Breast epithelium (tissue), 3 donors: ENCODE measurements at regions not wholly inside any gene's neighbourhood (a gene's known extent, or its start where the extent isn't known, plus 50 kb on each side); places are given as distances from the start of the nearest gene placed in this dataset.

Experiments used
- POLR2A ChIP-seq: fragments of 450-650 bp; IDR thresholded peaks from one replicate; pipeline ENCODE4 v1.6.1; 2016; ENCODE audit warnings: antibody characterized with exemption, mild to moderate bottlenecking, moderate library complexity
- POLR2AphosphoS5 ChIP-seq, 3 donors: sonication (generic); formaldehyde crosslinking; IDR thresholded peaks; one replicate each; pipeline ENCODE4 v1.6.1; 2017; ENCODE audit warnings: antibody characterized with exemption in 3 of 3
- TF ChIP-seq, protein P1 (sequence below), 3 donors: fragments of 450-650 bp; IDR thresholded peaks; one replicate each; pipeline ENCODE4 v1.5.1; 2016 to 2017; ENCODE audit warnings: antibody characterized with exemption in 3 of 3, mild to moderate bottlenecking in 3 of 3, moderate library complexity in 3 of 3

DNA sequence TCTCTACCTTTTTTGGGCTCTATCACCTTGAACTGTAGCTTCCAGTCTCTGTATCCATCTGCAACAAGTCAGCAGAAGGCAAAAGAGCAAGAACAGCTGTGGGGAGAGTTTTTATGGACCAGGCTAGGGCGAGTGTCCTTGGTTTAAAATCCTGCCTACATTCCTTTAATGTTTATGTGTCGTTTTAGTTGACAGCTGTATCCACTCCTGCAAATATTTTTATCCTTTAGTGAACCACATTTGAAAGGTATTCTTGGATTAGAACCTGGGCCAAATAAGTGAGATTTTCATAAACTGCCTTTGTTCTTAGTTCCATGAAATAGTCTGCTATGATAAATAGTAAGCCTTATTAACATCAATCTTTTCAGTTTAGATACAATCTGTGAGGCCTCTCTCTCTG is 712.2 kb downstream of the ETS1 start:
- TF ChIP-seq, protein P1, sequence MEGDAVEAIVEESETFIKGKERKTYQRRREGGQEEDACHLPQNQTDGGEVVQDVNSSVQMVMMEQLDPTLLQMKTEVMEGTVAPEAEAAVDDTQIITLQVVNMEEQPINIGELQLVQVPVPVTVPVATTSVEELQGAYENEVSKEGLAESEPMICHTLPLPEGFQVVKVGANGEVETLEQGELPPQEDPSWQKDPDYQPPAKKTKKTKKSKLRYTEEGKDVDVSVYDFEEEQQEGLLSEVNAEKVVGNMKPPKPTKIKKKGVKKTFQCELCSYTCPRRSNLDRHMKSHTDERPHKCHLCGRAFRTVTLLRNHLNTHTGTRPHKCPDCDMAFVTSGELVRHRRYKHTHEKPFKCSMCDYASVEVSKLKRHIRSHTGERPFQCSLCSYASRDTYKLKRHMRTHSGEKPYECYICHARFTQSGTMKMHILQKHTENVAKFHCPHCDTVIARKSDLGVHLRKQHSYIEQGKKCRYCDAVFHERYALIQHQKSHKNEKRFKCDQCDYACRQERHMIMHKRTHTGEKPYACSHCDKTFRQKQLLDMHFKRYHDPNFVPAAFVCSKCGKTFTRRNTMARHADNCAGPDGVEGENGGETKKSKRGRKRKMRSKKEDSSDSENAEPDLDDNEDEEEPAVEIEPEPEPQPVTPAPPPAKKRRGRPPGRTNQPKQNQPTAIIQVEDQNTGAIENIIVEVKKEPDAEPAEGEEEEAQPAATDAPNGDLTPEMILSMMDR (IDR thresholded peaks at IDR 0.05), result no peak
- TF ChIP-seq POLR2A, result no peak
- TF ChIP-seq POLR2AphosphoS5 (IDR thresholded peaks at IDR 0.05), result no peak
